ENCODE measurements at regions not wholly inside any gene's neighbourhood (a gene's known extent, or its start where the extent isn't known, plus 50 kb on each side); places are given as distances from the start of the nearest gene placed in this dataset.

- H3K9ac ChIP-seq (ENCODE audit: low read length) = no peak overlapping the region
- H3K27me3 ChIP-seq (replicated peaks; ENCODE audit: control insufficient read depth, insufficient read depth, low read length) = no peaks in the 10 kb centered on the region
- peaks cover 4% of the 10 kb centered on the region for H3K36me3 ChIP-seq (ENCODE audit: control insufficient read depth, insufficient read depth, low read length, severe bottlenecking)
- DNase-seq (ENCODE audit: low read depth) = no peak
- H3K4me1 ChIP-seq (ENCODE audit: control insufficient read depth, insufficient read depth, low read length) = peaks cover 7% of the 10 kb centered on the region
- no peak overlapping the region for H3K4me3 ChIP-seq (ENCODE audit: low read length)
- H3K9me3 ChIP-seq (ENCODE audit: control insufficient read depth, low read length) = no peaks in the 10 kb centered on the region
Measured at GRCh38 chr2:74081030-74081762, 66.5 kb downstream of the BOLA3 start.

GRCh38 chr2:74081763-74082110 lies 66.0 kb downstream of the BOLA3 start:
- no peak overlapping the region for H3K9ac ChIP-seq (ENCODE audit: low read length)
- H3K36me3 ChIP-seq (ENCODE audit: control insufficient read depth, insufficient read depth, low read length, severe bottlenecking) = peaks cover 4% of the 10 kb centered on the region
- H3K4me3 ChIP-seq (ENCODE audit: low read length) = no peak overlapping the region
- no peak for DNase-seq (ENCODE audit: low read depth)
- H3K4me1 ChIP-seq (ENCODE audit: control insufficient read depth, insufficient read depth, low read length) = peaks cover 7% of the 10 kb centered on the region
- H3K9me3 ChIP-seq (ENCODE audit: control insufficient read depth, low read length) = no peaks in the 10 kb centered on the region
- H3K27me3 ChIP-seq (replicated peaks; ENCODE audit: control insufficient read depth, insufficient read depth, low read length) = no peaks in the 10 kb centered on the region

- no peak overlapping the region for H3K9ac ChIP-seq (ENCODE audit: low read length)
- H3K9me3 ChIP-seq (ENCODE audit: control insufficient read depth, low read length) = no peaks in the 10 kb centered on the region
- H3K4me1 ChIP-seq (ENCODE audit: control insufficient read depth, insufficient read depth, low read length) = peaks cover 7% of the 10 kb centered on the region
- H3K4me3 ChIP-seq (ENCODE audit: low read length) = no peak overlapping the region
- peaks cover 4% of the 10 kb centered on the region for H3K36me3 ChIP-seq (ENCODE audit: control insufficient read depth, insufficient read depth, low read length, severe bottlenecking)
- no peak for DNase-seq (ENCODE audit: low read depth)
- no peaks in the 10 kb centered on the region for H3K27me3 ChIP-seq (replicated peaks; ENCODE audit: control insufficient read depth, insufficient read depth, low read length)
Measured at GRCh38 chr2:74083750-74084149, 64.0 kb downstream of the BOLA3 start.

Data from adipocyte (in vitro differentiated cells).